IPS-NIHi7 (cell line): ENCODE measurements at regions not wholly inside any gene's neighbourhood (a gene's known extent, or its start where the extent isn't known, plus 50 kb on each side); places are given as distances from the start of the nearest gene placed in this dataset.
"Not testable (repeated sequence)": the region's sequence is repeated elsewhere in the genome, so short reads cannot be mapped to it uniquely, and the experiment has no call there.

Experiments
- DNase-seq: peaks from one replicate; pipeline ENCODE4 v3.0.0; 2012; ENCODE audit warnings: mixed read lengths; ENCODE audit errors: extremely low spot score

DNA sequence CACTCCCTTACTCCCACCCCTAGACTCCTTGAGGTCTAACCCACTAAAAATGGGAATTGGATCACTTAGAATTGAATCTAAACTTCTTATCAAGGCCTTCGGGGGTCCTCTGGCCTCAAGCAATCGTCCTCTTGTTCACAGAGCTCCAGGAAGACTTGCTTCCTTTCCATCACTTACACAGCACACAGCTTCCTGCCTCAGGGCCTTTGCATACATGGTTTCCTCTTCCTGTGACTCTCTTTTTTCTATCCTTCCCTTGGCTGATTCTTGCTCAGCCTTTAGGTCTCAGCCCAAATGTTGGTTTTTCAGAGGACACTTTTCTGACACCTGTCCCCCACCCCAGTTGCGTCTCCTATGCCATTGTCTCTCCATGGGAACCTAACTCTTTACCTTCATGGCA is 50.0 kb upstream of the ALDH1B1 start:
- DNase-seq, result no peak

- DNase-seq, result no peak
Measured at GRCh38 chr9:38342096-38342495, 50.4 kb upstream of the ALDH1B1 start.

DNA sequence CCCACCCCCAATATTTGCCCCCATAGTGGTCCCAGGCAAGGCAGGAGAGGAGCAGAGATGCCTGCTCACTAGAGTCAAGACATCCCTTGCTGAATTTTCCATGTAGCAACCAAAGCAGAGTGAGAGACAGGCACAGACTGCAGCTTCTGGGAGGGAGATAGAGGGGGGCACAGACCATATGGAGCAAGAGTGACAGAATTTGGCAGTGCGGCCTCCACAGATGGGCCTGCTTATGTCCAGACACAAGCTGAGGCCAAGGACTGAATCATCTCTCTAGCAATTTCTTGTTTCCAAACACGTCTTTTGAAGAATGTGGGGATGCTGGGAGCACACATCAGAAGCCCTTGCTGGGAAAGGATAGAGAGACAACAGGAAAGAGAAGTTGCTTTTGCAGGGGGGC is 53.0 kb upstream of the ALDH1B1 start:
- no peak for DNase-seq

- DNase-seq, result no peak
Measured at GRCh38 chr9:38339087-38339486, 53.4 kb upstream of the ALDH1B1 start.

DNA sequence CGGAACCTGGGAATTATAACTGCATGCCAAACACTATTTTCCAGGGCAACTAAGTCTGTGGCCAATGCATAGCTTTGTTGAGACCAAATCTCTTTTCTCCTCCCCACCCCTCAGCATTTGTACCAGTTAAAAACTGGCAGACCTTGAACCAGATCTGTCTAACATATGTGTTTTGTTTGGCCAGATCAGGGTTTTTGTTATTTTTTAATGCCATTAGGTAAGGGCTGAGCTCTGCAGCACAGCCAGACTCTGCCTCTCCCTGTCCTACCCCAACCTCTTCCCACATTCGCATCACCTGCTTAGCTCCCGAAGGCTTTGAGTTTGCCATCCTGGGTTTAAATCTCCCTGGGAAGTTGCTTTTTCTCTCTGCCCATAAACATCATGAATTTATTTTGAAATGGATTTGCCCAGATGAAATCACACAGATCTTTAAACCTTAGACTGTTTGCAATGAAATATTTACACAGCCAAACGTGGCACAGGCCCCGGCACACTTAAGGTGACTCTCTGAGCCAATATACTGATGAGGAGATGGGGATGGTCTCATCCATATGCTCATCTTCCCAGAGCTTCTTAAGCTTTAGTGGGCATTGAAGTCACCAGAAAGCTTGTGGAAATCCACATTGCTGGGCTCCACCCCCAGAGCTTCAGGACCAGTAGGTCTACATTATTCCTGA is 54.0 kb upstream of the ALDH1B1 start:
- no peak for DNase-seq

- DNase-seq, result no peak
Measured at GRCh38 chr9:38337706-38338264, 54.7 kb upstream of the ALDH1B1 start.

GRCh38 chr9:38337181-38337580 is 55.3 kb upstream of the ALDH1B1 start:
- DNase-seq, result no peak

GRCh38 chr9:38336341-38336740 is 56.2 kb upstream of the ALDH1B1 start:
- no peak for DNase-seq

- no peak for DNase-seq
Measured at GRCh38 chr9:38335686-38336085, 56.8 kb upstream of the ALDH1B1 start.

GRCh38 chr9:38334234-38334633 is 58.3 kb upstream of the ALDH1B1 start:
- DNase-seq, result peak; percentile 66

DNA sequence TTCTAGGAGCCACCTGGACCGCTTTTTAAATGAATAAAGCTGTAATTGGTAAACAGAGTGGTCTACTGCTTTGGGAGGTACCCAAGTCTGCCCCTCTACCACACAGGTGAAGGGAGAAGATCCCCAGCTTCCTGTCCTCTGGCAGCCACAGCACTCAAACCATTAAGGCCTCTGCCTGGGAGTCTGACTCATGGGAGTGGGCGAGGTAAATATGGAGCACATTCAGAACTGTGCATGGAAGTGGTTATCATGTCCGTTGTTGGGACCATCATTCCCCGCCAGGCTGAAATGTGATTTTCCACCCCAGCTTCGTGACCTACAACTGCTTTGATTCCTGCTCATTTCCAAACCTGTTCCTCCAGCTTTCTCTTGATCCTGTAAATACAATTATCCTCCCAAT is 59.5 kb upstream of the ALDH1B1 start:
- DNase-seq, result no peak

- DNase-seq, result no peak
Measured at GRCh38 chr9:38332625-38333024, 59.9 kb upstream of the ALDH1B1 start.

DNA sequence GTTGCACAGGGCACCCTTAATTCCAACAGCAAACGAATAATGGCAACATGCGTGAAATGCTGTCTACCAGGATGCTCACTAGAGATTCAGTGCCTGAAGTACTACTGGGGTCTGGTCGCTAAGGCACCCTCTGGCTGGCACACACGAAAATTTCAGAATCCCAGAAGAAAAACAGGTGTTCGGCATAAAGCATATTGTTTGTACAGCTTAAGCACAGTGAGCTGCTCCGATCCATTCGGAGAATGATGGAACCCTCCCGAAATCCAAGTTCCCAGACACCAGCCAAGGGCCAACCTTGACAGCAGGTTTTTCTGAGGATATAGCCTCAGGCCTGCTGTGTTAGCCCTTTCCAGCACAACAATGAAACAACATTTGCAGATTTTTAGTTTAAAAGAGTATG is 61.4 kb upstream of the ALDH1B1 start:
- no peak for DNase-seq

DNA sequence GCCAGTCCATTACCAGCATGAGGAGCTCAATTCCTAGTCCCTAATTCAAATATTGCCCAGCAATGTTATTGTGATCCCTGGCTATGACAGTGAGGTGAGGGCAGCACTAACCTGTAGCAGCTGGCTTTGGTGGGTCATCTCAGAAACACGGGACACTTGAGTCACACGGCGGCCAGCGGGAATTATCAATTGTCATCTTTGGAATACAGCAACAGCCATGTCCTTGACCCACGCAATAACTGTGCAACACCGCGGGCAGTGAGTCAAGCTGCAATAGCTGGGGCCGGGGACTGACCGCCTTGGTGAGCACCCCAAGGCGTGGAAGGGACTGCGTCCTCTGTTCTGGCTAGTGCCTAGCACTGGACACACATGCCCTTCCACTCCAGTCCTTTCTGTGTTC is 62.5 kb upstream of the ALDH1B1 start:
- no peak for DNase-seq

DNA sequence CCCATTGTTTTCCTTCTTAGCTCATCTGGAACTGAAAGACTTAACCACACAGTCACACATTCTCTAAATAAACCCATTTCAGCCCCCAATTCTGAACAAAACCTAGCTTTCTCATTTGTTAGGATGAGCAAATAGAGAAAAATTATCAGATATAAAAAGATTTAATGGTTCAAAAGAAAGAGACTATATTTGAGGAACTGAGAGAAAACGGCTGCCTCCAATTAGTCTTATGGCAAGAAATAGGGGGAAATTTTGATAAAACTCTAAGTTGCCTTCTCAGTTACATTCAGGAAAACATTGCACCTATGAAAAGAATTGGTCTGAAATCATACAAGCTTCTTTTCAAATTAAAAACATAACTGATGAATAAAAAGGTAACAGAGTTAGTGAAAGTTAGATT is 63.7 kb upstream of the ALDH1B1 start:
- no peak for DNase-seq

DNA sequence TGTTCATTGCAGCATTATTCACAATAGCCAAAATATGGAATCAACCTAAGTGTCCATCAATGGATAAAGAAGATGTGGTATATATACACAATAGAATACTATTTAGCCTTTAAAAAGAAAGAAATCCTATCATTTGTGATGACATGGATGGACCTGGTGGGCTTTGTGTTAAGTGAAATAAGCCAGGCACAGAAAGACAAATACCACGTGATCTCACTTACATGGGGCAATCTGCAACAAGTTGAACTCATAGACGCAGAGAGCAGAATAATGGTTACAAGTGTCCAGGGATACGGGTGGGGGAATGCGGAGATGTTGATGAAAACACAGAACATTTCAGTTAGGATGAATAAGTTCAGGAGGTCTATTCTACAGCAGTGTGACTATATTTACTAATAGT is 66.4 kb upstream of the ALDH1B1 start:
- DNase-seq, result no peak

GRCh38 chr9:38324213-38324612 is 68.3 kb upstream of the ALDH1B1 start:
- DNase-seq, result not testable (repeated sequence)

GRCh38 chr9:38322937-38323336 is 69.6 kb upstream of the ALDH1B1 start:
- DNase-seq, result no peak

GRCh38 chr9:38319496-38320173 is 72.9 kb upstream of the ALDH1B1 start:
- no peak for DNase-seq

GRCh38 chr9:38318759-38319495 is 73.6 kb upstream of the ALDH1B1 start:
- DNase-seq, result no peak

DNA sequence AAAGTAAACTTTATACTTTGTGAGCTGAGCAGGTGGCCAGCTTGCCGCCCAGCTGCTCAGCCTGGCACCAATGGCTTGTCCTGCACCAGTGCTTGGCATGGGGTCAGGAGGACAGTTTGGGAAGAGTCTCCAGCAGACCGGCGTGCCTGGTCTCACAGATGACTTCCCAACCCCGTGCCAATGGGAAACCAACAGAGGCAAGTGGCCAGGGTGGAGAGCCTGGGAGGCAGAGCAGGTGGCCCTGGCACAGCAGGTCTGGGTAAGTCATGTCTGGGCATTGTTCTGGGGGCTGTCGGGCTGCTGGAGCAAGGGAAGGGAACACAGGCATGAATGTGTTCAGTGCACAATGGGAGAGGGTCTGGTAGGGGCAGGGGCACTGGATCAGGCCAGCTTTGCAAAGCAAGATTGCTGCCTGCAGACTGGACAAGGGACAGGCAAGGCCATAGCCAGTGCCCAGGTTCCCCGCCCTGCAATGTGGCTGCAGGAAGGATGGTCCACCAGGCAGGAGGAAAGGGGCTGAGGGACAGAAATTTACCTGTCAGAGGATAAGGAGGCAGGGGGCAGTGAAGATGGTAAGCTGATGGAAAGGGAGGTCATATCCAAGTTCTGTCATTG is 76.2 kb upstream of the ALDH1B1 start:
- no peak for DNase-seq

DNA sequence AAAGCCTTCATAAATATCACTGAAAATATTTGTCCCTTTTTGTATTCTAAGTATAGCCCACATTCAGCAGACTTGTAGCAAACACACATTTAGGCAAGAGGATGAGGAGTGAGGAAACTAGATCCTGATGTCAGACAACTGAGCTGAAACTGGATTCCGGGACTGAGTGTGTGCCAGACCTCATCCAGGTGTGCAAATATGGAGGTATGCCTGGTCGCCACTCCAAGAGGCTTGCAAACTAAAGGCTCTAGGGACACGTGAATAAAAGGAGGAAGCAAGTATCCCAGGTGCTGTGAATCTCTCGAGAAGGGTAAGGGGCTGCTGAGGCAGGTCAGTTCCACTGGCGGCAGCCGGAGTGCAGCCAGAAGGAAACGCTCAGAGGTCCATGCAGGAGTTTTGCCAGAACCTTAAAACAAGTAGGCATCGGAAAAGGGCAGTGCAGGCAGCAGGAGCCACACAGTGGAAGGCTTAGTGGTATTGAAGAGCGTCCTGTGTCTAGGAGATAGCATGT is 77.4 kb upstream of the ALDH1B1 start:
- no peak for DNase-seq
